Astrocyte (in vitro differentiated cells and primary cell): ENCODE measurements at regions not wholly inside any gene's neighbourhood (a gene's known extent, or its start where the extent isn't known, plus 50 kb on each side); places are given as distances from the start of the nearest gene placed in this dataset.

Source experiments
- DNase-seq: peaks from one replicate; pipeline ENCODE4 v3.0.0-alpha.2; 2010; ENCODE audit warnings: low read depth
- FAIRE-seq: peaks from 2 replicates; lab custom pipeline; 2011; peaks lifted over from hg19 to GRCh38; lab: Jason Lieb, UNC
- H2AFZ ChIP-seq: 2 replicates; pipeline ENCODE4 v1.6.0; 2012; ENCODE audit warnings: low read depth, low read length, inconsistent platforms
- H3K27ac ChIP-seq: 2 replicates; pipeline ENCODE4 v1.5.1; 2011; ENCODE audit warnings: low read depth, low read length, inconsistent platforms
- H3K27me3 ChIP-seq: 2 replicates; pipeline ENCODE4 v1.6.0; 2011; ENCODE audit warnings: low read length, inconsistent platforms; ENCODE audit not compliant: insufficient read depth
- H3K36me3 ChIP-seq: 2 replicates; pipeline ENCODE4 v1.5.1; 2011; ENCODE audit warnings: low read length, inconsistent platforms; ENCODE audit not compliant: insufficient read depth
- H3K4me1 ChIP-seq: 2 replicates; pipeline ENCODE4 v1.5.1; 2011; ENCODE audit warnings: low read length, inconsistent platforms; ENCODE audit not compliant: insufficient read depth
- H3K4me2 ChIP-seq: 2 replicates; pipeline ENCODE4 v1.6.0; 2012; ENCODE audit warnings: low read length, inconsistent platforms
- H3K4me3 ChIP-seq: 2 replicates; pipeline ENCODE4 v1.5.1; 2011; ENCODE audit warnings: low read depth, mild to moderate bottlenecking, low read length, inconsistent platforms; ENCODE audit not compliant: insufficient read depth
- H3K79me2 ChIP-seq: 2 replicates; pipeline ENCODE4 v1.6.0; 2012; ENCODE audit warnings: mild to moderate bottlenecking, low read length, inconsistent platforms; ENCODE audit not compliant: insufficient read depth
- H3K9ac ChIP-seq: 2 replicates; pipeline ENCODE4 v1.6.0; 2012; ENCODE audit warnings: mild to moderate bottlenecking, low read length, inconsistent platforms
- H3K9me3 ChIP-seq: 2 replicates; pipeline ENCODE4 v1.5.1; 2012; ENCODE audit warnings: low read depth, mild to moderate bottlenecking, low read length, inconsistent platforms; ENCODE audit not compliant: insufficient read depth
- H4K20me1 ChIP-seq: 2 replicates; pipeline ENCODE4 v1.6.0; 2012; ENCODE audit warnings: low read length, inconsistent platforms; ENCODE audit not compliant: insufficient read depth
- H3K27ac Mint-ChIP-seq: one replicate; pipeline ENCODE4 v1.8.0; 2021; ENCODE audit warnings: mild to moderate bottlenecking, mixed read lengths; ENCODE audit not compliant: unreplicated experiment
- H3K27me3 Mint-ChIP-seq: one replicate; pipeline ENCODE4 v1.8.0; 2021; ENCODE audit warnings: low read depth, mixed read lengths; ENCODE audit not compliant: unreplicated experiment
- H3K36me3 Mint-ChIP-seq: one replicate; pipeline ENCODE4 v1.8.0; 2021; ENCODE audit warnings: low read depth, mixed read lengths; ENCODE audit not compliant: unreplicated experiment
- H3K4me1 Mint-ChIP-seq: one replicate; pipeline ENCODE4 v1.8.0; 2021; ENCODE audit warnings: low read depth, mixed read lengths; ENCODE audit not compliant: unreplicated experiment
- H3K4me3 Mint-ChIP-seq: one replicate; pipeline ENCODE4 v1.8.0; 2021; ENCODE audit warnings: mild to moderate bottlenecking, moderate library complexity, mixed read lengths; ENCODE audit not compliant: unreplicated experiment
- H3K9me3 Mint-ChIP-seq: one replicate; pipeline ENCODE4 v1.8.0; 2021; ENCODE audit warnings: mild to moderate bottlenecking, mixed read lengths; ENCODE audit not compliant: unreplicated experiment
- CTCF ChIP-seq: IDR thresholded peaks from 2 replicates; pipeline ENCODE4 v1.5.1; 2011; ENCODE audit warnings: low read depth, mild to moderate bottlenecking, inconsistent platforms, low read length, moderate library complexity; ENCODE audit not compliant: insufficient read depth
- EZH2 ChIP-seq: IDR thresholded peaks from 2 replicates; pipeline ENCODE4 v1.6.1; 2012; ENCODE audit warnings: mild to moderate bottlenecking, low read length, inconsistent platforms; ENCODE audit not compliant: insufficient read depth

GRCh38 chr1:243973169-243973568 lies 77.9 kb upstream of the ZBTB18 start:
- Histone ChIP-seq H3K9me3 (no peaks in the 10 kb centered on the region), H3K4me2 (no peak overlapping the region), H4K20me1 (no peaks in the 10 kb centered on the region), H3K27ac (no peak overlapping the region), H3K79me2 (no peaks in the 10 kb centered on the region), H3K36me3 (no peaks in the 10 kb centered on the region), H2AFZ (no peak overlapping the region), H3K27me3 (peaks cover 6% of the 10 kb centered on the region), H3K4me1 (peaks cover 14% of the 10 kb centered on the region), H3K4me3 (no peak overlapping the region), H3K9ac (no peak overlapping the region)
- Mint-ChIP-seq H3K4me3 (no peak overlapping the region), H3K36me3 (no peaks in the 10 kb centered on the region), H3K27me3 (peaks cover 8% of the 10 kb centered on the region), H3K27ac (no peak overlapping the region), H3K9me3 (no peaks in the 10 kb centered on the region), H3K4me1 (peaks cover 11% of the 10 kb centered on the region)
- DNase-seq (no peak), FAIRE-seq (no peak)
- TF ChIP-seq CTCF = no peak
- TF ChIP-seq EZH2 = no peak

- no peak overlapping the region for H3K4me2 ChIP-seq
- H3K4me3 ChIP-seq = no peak overlapping the region
- no peak overlapping the region for H2AFZ ChIP-seq
- no peaks in the 10 kb centered on the region for H3K36me3 Mint-ChIP-seq
- H3K9me3 Mint-ChIP-seq = no peaks in the 10 kb centered on the region
- H3K4me1 Mint-ChIP-seq = peaks cover 17% of the 10 kb centered on the region
- H3K27me3 ChIP-seq = peaks cover 3% of the 10 kb centered on the region
- peak overlapping the region; percentile 37 for H3K4me3 Mint-ChIP-seq
- no peak for FAIRE-seq
- H3K9me3 ChIP-seq = no peaks in the 10 kb centered on the region
- H3K27ac Mint-ChIP-seq = no peak overlapping the region
- H3K27ac ChIP-seq = no peak overlapping the region
- no peaks in the 10 kb centered on the region for H3K36me3 ChIP-seq
- TF ChIP-seq CTCF (no peak), EZH2 (no peak)
- H4K20me1 ChIP-seq = no peaks in the 10 kb centered on the region
- H3K9ac ChIP-seq = no peak overlapping the region
- DNase-seq = no peak
- H3K27me3 Mint-ChIP-seq = peaks cover 8% of the 10 kb centered on the region
- no peaks in the 10 kb centered on the region for H3K79me2 ChIP-seq
- peaks cover 9% of the 10 kb centered on the region for H3K4me1 ChIP-seq
These were observed 81.0 kb upstream of the ZBTB18 start for GRCh38 chr1:243970077-243970476.

- no peaks in the 10 kb centered on the region for H4K20me1 ChIP-seq
- TF ChIP-seq EZH2 (no peak), CTCF (no peak)
- Mint-ChIP-seq H3K27ac (peak overlapping the region; percentile 75), H3K4me1 (peaks cover 17% of the 10 kb centered on the region), H3K4me3 (peak overlapping the region; percentile 3), H3K36me3 (no peaks in the 10 kb centered on the region), H3K9me3 (no peaks in the 10 kb centered on the region), H3K27me3 (peaks cover 6% of the 10 kb centered on the region)
- no peak overlapping the region for H3K9ac ChIP-seq
- H3K4me2 ChIP-seq = peak overlapping the region; percentile 52
- no peak overlapping the region for H3K27ac ChIP-seq
- DNase-seq = peak; percentile 46
- H3K9me3 ChIP-seq = no peaks in the 10 kb centered on the region
- H3K79me2 ChIP-seq = no peaks in the 10 kb centered on the region
- peak overlapping the region; percentile 25 for H2AFZ ChIP-seq
- no peaks in the 10 kb centered on the region for H3K36me3 ChIP-seq
- no peaks in the 10 kb centered on the region for H3K27me3 ChIP-seq
- peaks cover 9% of the 10 kb centered on the region for H3K4me1 ChIP-seq
- no peak for FAIRE-seq
- H3K4me3 ChIP-seq = no peak overlapping the region
These were observed 82.7 kb upstream of the ZBTB18 start for GRCh38 chr1:243968413-243968812.
